Mesenchymal stem cell (in vitro differentiated cells and primary cell): ENCODE measurements at regions not wholly inside any gene's neighbourhood (a gene's known extent, or its start where the extent isn't known, plus 50 kb on each side); places are given as distances from the start of the nearest gene placed in this dataset.

Experiments used
- DNase-seq: peaks from one replicate; pipeline ENCODE4 v3.0.0-alpha.2; 2013
- H2AFZ ChIP-seq: one replicate; pipeline ENCODE4 v1.6.1; 2013; ENCODE audit warnings: low read depth, mild to moderate bottlenecking, control low read depth, inconsistent platforms, low read length, moderate library complexity
- H2AK5ac ChIP-seq: 2 replicates; pipeline ENCODE4 v1.6.1; 2013; ENCODE audit warnings: low read length, moderate library complexity, mild to moderate bottlenecking, inconsistent platforms; ENCODE audit not compliant: severe bottlenecking
- H2BK120ac ChIP-seq: one replicate; pipeline ENCODE4 v1.6.1; 2013; ENCODE audit warnings: low read depth, mild to moderate bottlenecking, inconsistent platforms, low read length, moderate library complexity
- H2BK12ac ChIP-seq, 2 experiments: one replicate each; pipeline ENCODE4 v1.6.1; 2013; ENCODE audit warnings: inconsistent platforms in 2 of 2, low read length in 2 of 2, mild to moderate bottlenecking in 2 of 2, moderate library complexity in 2 of 2, control low read depth in 1 of 2
- H2BK15ac ChIP-seq: one replicate; pipeline ENCODE4 v1.6.1; 2013; ENCODE audit warnings: mild to moderate bottlenecking, low read depth, inconsistent platforms; ENCODE audit not compliant: poor library complexity, severe bottlenecking
- H2BK5ac ChIP-seq: 2 replicates; pipeline ENCODE4 v1.6.1; 2013; ENCODE audit warnings: low read depth, mild to moderate bottlenecking, low read length, control low read depth, inconsistent platforms; ENCODE audit not compliant: poor library complexity, severe bottlenecking
- H3K14ac ChIP-seq, 2 experiments: one replicate each; pipeline ENCODE4 v1.6.1; 2013; ENCODE audit warnings: inconsistent platforms in 2 of 2, low read length in 2 of 2, control low read depth in 1 of 2, mild to moderate bottlenecking in 1 of 2, moderate library complexity in 1 of 2
- H3K18ac ChIP-seq, 2 experiments: one replicate each; pipeline ENCODE4 v1.6.1; 2013; ENCODE audit warnings: inconsistent platforms in 2 of 2, low read length in 2 of 2, control low read depth in 1 of 2, low read depth in 1 of 2, mild to moderate bottlenecking in 1 of 2
- H3K23ac ChIP-seq, 2 experiments: one replicate each; pipeline ENCODE4 v1.6.1; 2013; ENCODE audit warnings: inconsistent platforms in 2 of 2, low read length in 2 of 2, mild to moderate bottlenecking in 2 of 2, moderate library complexity in 2 of 2, control low read depth in 1 of 2
- H3K27ac ChIP-seq: 2 replicates; pipeline ENCODE4 v1.5.1; 2013; ENCODE audit warnings: mild to moderate bottlenecking, moderate library complexity, low read length, control low read depth, inconsistent platforms; ENCODE audit not compliant: poor library complexity, severe bottlenecking
- H3K27me3 ChIP-seq, 2 experiments: 2 replicates each; pipeline versions ENCODE4 v1.6.1 to v1.7.0; 2013; ENCODE audit warnings: low read length in 2 of 2, mild to moderate bottlenecking in 2 of 2, moderate library complexity in 2 of 2, control low read depth in 1 of 2, inconsistent platforms in 1 of 2; ENCODE audit not compliant: control insufficient read depth in 1 of 2, insufficient read depth in 1 of 2
- H3K36me3 ChIP-seq, 2 experiments: 2 replicates each; pipeline versions ENCODE4 v1.6.1 to v1.7.0; 2013; ENCODE audit warnings: low read length in 2 of 2, control low read depth in 1 of 2, inconsistent platforms in 1 of 2, low read depth in 1 of 2, mild to moderate bottlenecking in 1 of 2; ENCODE audit not compliant: insufficient read depth in 2 of 2, control insufficient read depth in 1 of 2
- H3K4ac ChIP-seq, 2 experiments: one replicate each; pipeline ENCODE4 v1.6.1; 2013; ENCODE audit warnings: inconsistent platforms in 2 of 2, low read length in 2 of 2, mild to moderate bottlenecking in 2 of 2, moderate library complexity in 2 of 2, control low read depth in 1 of 2, low read depth in 1 of 2
- H3K4me1 ChIP-seq: 2 replicates; pipeline ENCODE4 v1.6.1; 2013; ENCODE audit warnings: low read depth, low read length, control low read depth; ENCODE audit not compliant: control insufficient read depth, insufficient read depth
- H3K4me2 ChIP-seq: 2 replicates; pipeline ENCODE4 v1.6.1; 2013; ENCODE audit warnings: low read length, mild to moderate bottlenecking, inconsistent platforms; ENCODE audit not compliant: poor library complexity, severe bottlenecking
- H3K4me3 ChIP-seq, 2 experiments: 2 replicates each; pipeline versions ENCODE4 v1.5.1 to v1.7.0; 2013; ENCODE audit warnings: low read length in 2 of 2, mild to moderate bottlenecking in 2 of 2, control low read depth in 1 of 2, low read depth in 1 of 2; ENCODE audit not compliant: insufficient read depth in 1 of 2
- H3K79me1 ChIP-seq: replicated peaks from 2 replicates; pipeline ENCODE4 v1.6.1; 2013; ENCODE audit warnings: mild to moderate bottlenecking, control low read depth, low read length, inconsistent platforms; ENCODE audit not compliant: poor library complexity, severe bottlenecking
- H3K9ac ChIP-seq: 2 replicates; pipeline ENCODE4 v1.7.0; 2013; ENCODE audit warnings: mild to moderate bottlenecking, low read length, moderate library complexity
- H3K9me3 ChIP-seq: 2 replicates; pipeline ENCODE4 v1.7.0; 2013; ENCODE audit warnings: mild to moderate bottlenecking, low read length; ENCODE audit not compliant: control insufficient read depth
- H4K8ac ChIP-seq: one replicate; pipeline ENCODE4 v1.6.1; 2013; ENCODE audit warnings: inconsistent platforms, mild to moderate bottlenecking, low read length, moderate library complexity
- H4K91ac ChIP-seq: one replicate; pipeline ENCODE4 v1.6.1; 2013; ENCODE audit warnings: mild to moderate bottlenecking, low read length, inconsistent platforms
- WGBS: methylation state at CpG from one replicate; pipeline ENCODE4 v1.1.7; 2013; ENCODE audit warnings: mixed read lengths; 5-methylcytosine and 5-hydroxymethylcytosine counted together

GRCh38 chr1:59150577-59151386 lies 146.1 kb upstream of the FGGY start:
- H3K4ac ChIP-seq = peak overlapping the region in 1 of 2 experiments; percentile 95
- peak overlapping the region; percentile 14 to 95 for H2BK12ac ChIP-seq
- no peak overlapping the region for H2BK15ac ChIP-seq
- peak overlapping the region in 1 of 2 experiments; percentile 34 for H3K4me3 ChIP-seq
- peak overlapping the region; percentile 78 for H3K9ac ChIP-seq
- peak overlapping the region; percentile 3 for H3K4me2 ChIP-seq
- peak overlapping the region; percentile 21 for H2AK5ac ChIP-seq
- peak overlapping the region; percentile 22 for H4K91ac ChIP-seq
- H2BK120ac ChIP-seq = no peak overlapping the region
- H3K18ac ChIP-seq = peak overlapping the region; percentile 74 to 99
- no peak overlapping the region for H3K14ac ChIP-seq
- no peaks in the 10 kb centered on the region for H3K27me3 ChIP-seq
- H3K9me3 ChIP-seq = no peaks in the 10 kb centered on the region
- no peak overlapping the region for H3K23ac ChIP-seq
- peaks cover 15% of the 10 kb centered on the region for H3K4me1 ChIP-seq
- H3K79me1 ChIP-seq = peaks cover 4% of the 10 kb centered on the region
- 1% methylated on average over 3 of the region's 4 CpGs for WGBS
- DNase-seq = peak; percentile 100
- no peaks in the 10 kb centered on the region for H3K36me3 ChIP-seq
- peak overlapping the region; percentile 94 for H3K27ac ChIP-seq
- H2AFZ ChIP-seq = no peak overlapping the region
- peak overlapping the region; percentile 33 for H4K8ac ChIP-seq
- H2BK5ac ChIP-seq = peak overlapping the region; percentile 36

DNA sequence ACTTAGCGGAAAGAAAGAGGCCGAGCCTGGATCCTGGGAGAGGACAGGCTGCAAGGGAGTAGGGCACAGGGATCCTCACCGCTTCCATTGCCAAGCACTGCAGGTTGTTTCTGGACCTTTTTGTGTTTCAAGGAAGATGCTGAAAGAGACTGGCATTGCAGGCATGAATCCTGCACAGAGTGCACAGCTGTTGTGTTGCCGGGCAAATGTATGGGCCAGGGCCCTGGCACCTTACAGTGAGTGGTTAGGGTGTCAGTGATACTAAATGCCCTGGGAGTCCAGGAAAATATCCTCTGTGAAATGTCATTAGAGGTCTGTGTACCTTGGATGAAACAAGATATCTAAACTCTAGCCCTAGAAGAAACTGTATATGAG lies 145.5 kb upstream of the FGGY start:
- Histone ChIP-seq H3K4me2 (no peak overlapping the region), H2AK5ac (peak overlapping the region; percentile 82), H3K36me3 (no peaks in the 10 kb centered on the region), H3K9ac (peak overlapping the region; percentile 78), H3K4me1 (peaks cover 17% of the 10 kb centered on the region), H3K14ac (no peak overlapping the region), H3K23ac (no peak overlapping the region), H3K9me3 (no peaks in the 10 kb centered on the region), H3K79me1 (peaks cover 4% of the 10 kb centered on the region), H4K91ac (peak overlapping the region; percentile 97), H2AFZ (no peak overlapping the region), H3K27ac (peak overlapping the region; percentile 94), H3K4me3 (no peak overlapping the region), H2BK12ac (peak overlapping the region; percentile 47 to 99), H2BK120ac (peak overlapping the region; percentile 80), H3K4ac (peak overlapping the region; percentile 83 to 89), H2BK15ac (no peak overlapping the region), H3K18ac (peak overlapping the region; percentile 85 to 96), H2BK5ac (peak overlapping the region; percentile 68), H3K27me3 (no peaks in the 10 kb centered on the region), H4K8ac (peak overlapping the region; percentile 93)
- no peak for DNase-seq
- 20% methylated on average over 4 of the region's 4 CpGs for WGBS

DNA sequence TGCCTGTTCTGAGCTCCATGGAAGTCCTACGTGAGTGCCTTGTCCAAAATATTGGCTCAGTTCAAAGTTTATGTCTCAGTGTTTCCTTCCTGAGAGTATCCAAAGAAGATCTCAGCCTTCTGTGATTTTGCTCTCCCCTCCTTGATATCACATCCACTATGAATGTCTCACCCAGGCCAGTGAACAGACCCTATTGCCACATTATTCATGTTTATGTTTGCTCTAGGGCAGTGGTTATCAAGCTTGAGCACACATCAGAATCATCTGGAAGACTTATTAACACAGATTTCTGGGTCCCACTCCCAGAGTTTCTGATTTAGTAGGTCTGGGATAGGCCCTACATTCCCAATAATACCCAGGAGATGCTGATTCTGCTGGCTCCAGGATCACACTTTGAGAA lies 145.0 kb upstream of the FGGY start:
- Histone ChIP-seq H2BK15ac (no peak overlapping the region), H2BK5ac (peak overlapping the region; percentile 68), H3K4ac (peak overlapping the region; percentile 77 to 89), H2BK12ac (peak overlapping the region; percentile 19 to 99), H3K14ac (no peak overlapping the region), H3K23ac (no peak overlapping the region), H4K91ac (peak overlapping the region; percentile 97), H3K27me3 (no peaks in the 10 kb centered on the region), H3K4me1 (peaks cover 16% of the 10 kb centered on the region), H2BK120ac (peak overlapping the region; percentile 80), H4K8ac (no peak overlapping the region), H3K79me1 (peaks cover 3% of the 10 kb centered on the region), H3K4me3 (no peak overlapping the region), H3K9me3 (no peaks in the 10 kb centered on the region), H3K9ac (peak overlapping the region; percentile 78), H2AFZ (no peak overlapping the region), H3K4me2 (no peak overlapping the region), H2AK5ac (peak overlapping the region; percentile 82), H3K27ac (peak overlapping the region; percentile 94), H3K36me3 (no peaks in the 10 kb centered on the region), H3K18ac (peak overlapping the region; percentile 16 to 96)
- WGBS = 27% methylated on average over 1 of the region's 1 CpG
- DNase-seq = peak; percentile 54

DNA sequence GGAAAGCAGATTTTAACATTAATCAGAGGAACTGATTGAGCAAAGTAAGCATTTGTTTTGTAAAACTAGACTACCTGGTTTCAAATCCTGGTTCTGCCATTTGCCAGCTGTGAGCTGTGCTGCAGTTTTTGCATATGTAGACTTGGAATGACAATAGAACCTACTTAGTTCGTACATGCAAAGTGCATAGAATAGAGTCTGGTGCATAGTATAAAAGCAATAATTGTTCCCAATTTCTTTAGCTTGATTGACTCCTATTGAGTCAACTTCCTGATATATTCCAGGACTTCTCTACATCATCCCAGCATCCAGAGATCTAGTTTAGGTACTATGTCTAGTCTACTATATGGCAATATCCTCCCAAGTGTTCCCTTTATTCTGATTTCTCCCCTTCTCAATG lies 144.4 kb upstream of the FGGY start:
- Histone ChIP-seq H3K23ac (no peak overlapping the region), H3K4ac (peak overlapping the region in 1 of 2 experiments; percentile 76), H3K4me3 (no peak overlapping the region), H3K79me1 (peaks cover 3% of the 10 kb centered on the region), H2BK12ac (peak overlapping the region; percentile 26 to 30), H4K91ac (no peak overlapping the region), H3K4me2 (no peak overlapping the region), H4K8ac (no peak overlapping the region), H2AK5ac (peak overlapping the region; percentile 90), H2AFZ (no peak overlapping the region), H3K4me1 (peaks cover 12% of the 10 kb centered on the region), H2BK120ac (no peak overlapping the region), H2BK15ac (peak overlapping the region; percentile 55), H3K27me3 (no peaks in the 10 kb centered on the region), H3K9ac (peak overlapping the region; percentile 78), H3K9me3 (no peaks in the 10 kb centered on the region), H2BK5ac (no peak overlapping the region), H3K27ac (peak overlapping the region; percentile 20), H3K18ac (no peak overlapping the region), H3K14ac (no peak overlapping the region), H3K36me3 (no peaks in the 10 kb centered on the region)
- no peak for DNase-seq
- WGBS = no CpG with 5 or more reads among the region's 1 CpG
